Nephron (organoid): ENCODE measurements at regions not wholly inside any gene's neighbourhood (a gene's known extent, or its start where the extent isn't known, plus 50 kb on each side); places are given as distances from the start of the nearest gene placed in this dataset.
A peak's percentile ranks its signal among the peaks of the same experiment; 100 is the strongest.

Experiments
- H3K27ac Mint-ChIP-seq, 3 experiments: 2 replicates each; pipeline ENCODE4 v1.8.0; 2020; ENCODE audit warnings: mixed read lengths in 3 of 3, mild to moderate bottlenecking in 2 of 3, moderate library complexity in 1 of 3
- H3K27me3 Mint-ChIP-seq: 2 replicates; pipeline ENCODE4 v1.8.0; 2021; ENCODE audit warnings: low read depth, mild to moderate bottlenecking, moderate library complexity, mixed read lengths
- H3K36me3 Mint-ChIP-seq: 2 replicates; pipeline ENCODE4 v1.8.0; 2020; ENCODE audit warnings: low read depth, mixed read lengths
- H3K4me1 Mint-ChIP-seq: 2 replicates; pipeline ENCODE4 v1.8.0; 2020; ENCODE audit warnings: mixed read lengths
- H3K4me3 Mint-ChIP-seq, 3 experiments: 2 replicates each; pipeline ENCODE4 v1.8.0; 2020; ENCODE audit warnings: mild to moderate bottlenecking in 3 of 3, mixed read lengths in 3 of 3, moderate library complexity in 2 of 3
- H3K9me3 Mint-ChIP-seq: 2 replicates; pipeline ENCODE4 v1.8.0; 2020; ENCODE audit warnings: mixed read lengths
- CTCF ChIP-seq, 3 experiments: fragments of 200-600 bp; sonication (generic); IDR thresholded peaks; one replicate each; pipeline ENCODE4 v1.5.0; 2021; ENCODE audit warnings: antibody characterized with exemption in 3 of 3; ENCODE audit not compliant: unreplicated experiment in 3 of 3

GRCh38 chr22:27260087-27260698 lies 541.4 kb downstream of the MN1 start:
- peak overlapping the region; percentile 13 to 93 (median 58) for H3K27ac Mint-ChIP-seq

GRCh38 chr22:27262361-27262760 lies 539.2 kb downstream of the MN1 start:
- Mint-ChIP-seq H3K36me3 (no peaks in the 10 kb centered on the region), H3K9me3 (no peaks in the 10 kb centered on the region), H3K27ac (peak overlapping the region; percentile 83 to 92 (median 86)), H3K4me1 (peaks cover 35% of the 10 kb centered on the region), H3K4me3 (no peak overlapping the region), H3K27me3 (peaks cover 21% of the 10 kb centered on the region)
- no peak for TF ChIP-seq CTCF (IDR thresholded peaks at IDR 0.05; ENCODE audit: unreplicated experiment in 3 of 3)

More at GRCh38 chr22:27260087-27260698, 541.4 kb downstream of the MN1 start:
- peaks cover 13% of the 10 kb centered on the region for H3K27me3 Mint-ChIP-seq
- no peak overlapping the region for H3K4me3 Mint-ChIP-seq
- peaks cover 7% of the 10 kb centered on the region for H3K36me3 Mint-ChIP-seq
- H3K4me1 Mint-ChIP-seq: peaks cover 31% of the 10 kb centered on the region
- TF ChIP-seq CTCF (IDR thresholded peaks at IDR 0.05; ENCODE audit: unreplicated experiment in 3 of 3): no peak
- peaks cover 10% of the 10 kb centered on the region for H3K9me3 Mint-ChIP-seq

GRCh38 chr22:27264184-27264583 lies 537.4 kb downstream of the MN1 start:
- Mint-ChIP-seq H3K4me3 (peak overlapping the region in 1 of 3 experiments; percentile 4), H3K27me3 (peaks cover 25% of the 10 kb centered on the region), H3K27ac (peak overlapping the region in 2 of 3 experiments; percentile 26 to 50), H3K9me3 (no peaks in the 10 kb centered on the region), H3K4me1 (peaks cover 38% of the 10 kb centered on the region), H3K36me3 (no peaks in the 10 kb centered on the region)
- no peak for TF ChIP-seq CTCF (IDR thresholded peaks at IDR 0.05; ENCODE audit: unreplicated experiment in 3 of 3)

GRCh38 chr22:27267145-27267544 lies 534.4 kb downstream of the MN1 start:
- Mint-ChIP-seq H3K36me3 (no peaks in the 10 kb centered on the region), H3K4me3 (no peak overlapping the region), H3K9me3 (no peaks in the 10 kb centered on the region), H3K4me1 (peaks cover 40% of the 10 kb centered on the region), H3K27ac (peak overlapping the region; percentile 18 to 84 (median 22)), H3K27me3 (peaks cover 31% of the 10 kb centered on the region)
- no peak for TF ChIP-seq CTCF (IDR thresholded peaks at IDR 0.05; ENCODE audit: unreplicated experiment in 3 of 3)

GRCh38 chr22:27269751-27270543 lies 531.6 kb downstream of the MN1 start:
- peak overlapping the region in 1 of 3 experiments; percentile 19 for H3K4me3 Mint-ChIP-seq

More at GRCh38 chr22:27269751-27270543, 531.6 kb downstream of the MN1 start:
- Mint-ChIP-seq H3K27ac (peak overlapping the region in 1 of 3 experiments; percentile 78), H3K27me3 (peaks cover 28% of the 10 kb centered on the region), H3K4me1 (peaks cover 44% of the 10 kb centered on the region), H3K9me3 (no peaks in the 10 kb centered on the region), H3K36me3 (no peaks in the 10 kb centered on the region)
- TF ChIP-seq CTCF (IDR thresholded peaks at IDR 0.05; ENCODE audit: unreplicated experiment in 3 of 3): no peak
